ENCODE measurements at regions not wholly inside any gene's neighbourhood (a gene's known extent, or its start where the extent isn't known, plus 50 kb on each side); places are given as distances from the start of the nearest gene placed in this dataset.

- no peaks in the 10 kb centered on the region for H3K4me1 Mint-ChIP-seq
- no peaks in the 10 kb centered on the region; the same call in 2 of the 3 replicates for H3K9me3 Mint-ChIP-seq
- H3K9me2 ChIP-seq (ENCODE audit: insufficient read depth): peaks cover 17% of the 10 kb centered on the region
- TF ChIP-seq EZH2 (IDR thresholded peaks at IDR 0.05; ENCODE audit: low read depth, unreplicated experiment) (no peak), CTCF (conservative IDR thresholded peaks at IDR 0.05; ENCODE audit: low read depth in 2 of 2) (no peak), ZNF331 (CRISPR knock-in tag; IDR thresholded peaks at IDR 0.05; ENCODE audit: low read depth) (no peak)
- no peaks in the 10 kb centered on the region for H3F3A ChIP-seq (replicated peaks; ENCODE audit: low read depth)
- no peaks in the 10 kb centered on the region for H3K27me3 ChIP-seq (ENCODE audit: insufficient read depth)
- ATAC-seq (no peak), DNase-seq (ENCODE audit: low spot score) (no peak)
- no peak overlapping the region for H3K27ac Mint-ChIP-seq
- no peak overlapping the region for H3K4me3 ChIP-seq
- no peaks in the 10 kb centered on the region; the same call in 2 of the 3 replicates for H3K36me3 Mint-ChIP-seq (ENCODE audit: low read depth)
- H3K27me3 Mint-ChIP-seq (ENCODE audit: insufficient read depth, low read depth, poor library complexity): peaks cover 6% of the 10 kb centered on the region
- H2AFZ ChIP-seq: no peak overlapping the region
- no peak overlapping the region for H3K4me2 ChIP-seq
- no peaks in the 10 kb centered on the region for H3K4me1 ChIP-seq (ENCODE audit: insufficient read depth)
- no peaks in the 10 kb centered on the region for H4K20me1 ChIP-seq (replicated peaks; ENCODE audit: insufficient read depth)
- H3K4me3 Mint-ChIP-seq: no peak overlapping the region
- no peaks in the 10 kb centered on the region for H3K79me2 ChIP-seq (replicated peaks; ENCODE audit: insufficient read depth)
- no peaks in the 10 kb centered on the region for H3K36me3 ChIP-seq (ENCODE audit: insufficient read depth)
- H3K27ac ChIP-seq (ENCODE audit: low read depth): no peak overlapping the region
Measured at GRCh38 chr11:71356904-71357303, 91.3 kb downstream of the DHCR7 start.

GRCh38 chr11:71356280-71356876 lies 91.8 kb downstream of the DHCR7 start:
- no peaks in the 10 kb centered on the region for H3K79me2 ChIP-seq (replicated peaks; ENCODE audit: insufficient read depth)
- Mint-ChIP-seq H3K27ac (no peak overlapping the region), H3K36me3 (ENCODE audit: low read depth) (no peaks in the 10 kb centered on the region; the same call in 2 of the 3 replicates), H3K4me1 (no peaks in the 10 kb centered on the region), H3K27me3 (ENCODE audit: insufficient read depth, low read depth, poor library complexity) (peaks cover 6% of the 10 kb centered on the region), H3K9me3 (no peaks in the 10 kb centered on the region; the same call in 2 of the 3 replicates), H3K4me3 (no peak overlapping the region)
- H3K4me3 ChIP-seq: no peak overlapping the region
- H3K9me2 ChIP-seq (ENCODE audit: insufficient read depth): peaks cover 17% of the 10 kb centered on the region
- H3K27me3 ChIP-seq (ENCODE audit: insufficient read depth): no peaks in the 10 kb centered on the region
- no peak overlapping the region for H2AFZ ChIP-seq
- no peak overlapping the region for H3K27ac ChIP-seq (ENCODE audit: low read depth)
- DNase-seq (ENCODE audit: low spot score): no peak
- H3K4me2 ChIP-seq: no peak overlapping the region
- H4K20me1 ChIP-seq (replicated peaks; ENCODE audit: insufficient read depth): no peaks in the 10 kb centered on the region
- ATAC-seq: no peak
- H3K4me1 ChIP-seq (ENCODE audit: insufficient read depth): no peaks in the 10 kb centered on the region
- no peaks in the 10 kb centered on the region for H3F3A ChIP-seq (replicated peaks; ENCODE audit: low read depth)
- H3K36me3 ChIP-seq (ENCODE audit: insufficient read depth): no peaks in the 10 kb centered on the region
- TF ChIP-seq ZNF114 (CRISPR knock-in tag; IDR thresholded peaks at IDR 0.05) (no peak), NANOG (IDR thresholded peaks at IDR 0.05; ENCODE audit: borderline replicate concordance) (no peak), REST (IDR thresholded peaks at IDR 0.05; ENCODE audit: unreplicated experiment) (no peak), CTCF (conservative IDR thresholded peaks at IDR 0.05; ENCODE audit: low read depth in 2 of 2) (no peak), EZH2 (IDR thresholded peaks at IDR 0.05; ENCODE audit: low read depth, unreplicated experiment) (no peak), ETS1 (IDR thresholded peaks at IDR 0.05) (no peak), STAT1 (IDR thresholded peaks at IDR 0.05; ENCODE audit: unreplicated experiment) (no peak), POLR2AphosphoS5 (IDR thresholded peaks at IDR 0.05; ENCODE audit: low read depth) (no peak), JUNB (IDR thresholded peaks at IDR 0.05; ENCODE audit: unreplicated experiment) (no peak), EZH2phosphoT487 (IDR thresholded peaks at IDR 0.05; ENCODE audit: unreplicated experiment) (no peak), CREB1 (CRISPR knock-in tag; IDR thresholded peaks at IDR 0.05; ENCODE audit: low read depth) (no peak)

All from GM23338 (cell line).